HL-60 (cell line): ENCODE measurements at regions not wholly inside any gene's neighbourhood (a gene's known extent, or its start where the extent isn't known, plus 50 kb on each side); places are given as distances from the start of the nearest gene placed in this dataset.

Source experiments
- DNase-seq, 2 experiments: peaks; one replicate each; pipeline ENCODE4 v3.0.0-alpha.2; 2010 to 2020; ENCODE audit warnings: low read depth in 1 of 2, low spot score in 1 of 2
- H3K27ac ChIP-seq: fragments of 250-450 bp; sonication (Bioruptor Pico); replicated peaks from 2 replicates; pipeline ENCODE4 v1.5.1; 2020; ENCODE audit warnings: mild to moderate bottlenecking, moderate library complexity
- H3K27me3 ChIP-seq: fragments of 250-450 bp; sonication (Bioruptor Pico); 2 replicates; pipeline ENCODE4 v1.5.1; 2021; ENCODE audit warnings: mild to moderate bottlenecking, moderate library complexity; ENCODE audit not compliant: insufficient read depth, poor library complexity, severe bottlenecking
- H3K4me3 ChIP-seq: replicated peaks from 2 replicates; pipeline ENCODE4 v1.5.1; 2011; ENCODE audit warnings: mild to moderate bottlenecking, control low read depth, low read length; ENCODE audit not compliant: insufficient read depth
- GABPA ChIP-seq: IDR thresholded peaks from 2 replicates; pipeline ENCODE4 v1.6.1; 2012; ENCODE audit warnings: low read depth
- POLR2AphosphoS5 ChIP-seq: IDR thresholded peaks from 2 replicates; pipeline ENCODE4 v1.6.1; 2012; ENCODE audit warnings: low read depth
- SPI1 ChIP-seq: IDR thresholded peaks from 2 replicates; pipeline ENCODE4 v1.6.1; 2012; ENCODE audit warnings: low read depth, mild to moderate bottlenecking, borderline replicate concordance
- TF ChIP-seq, protein P1 (sequence below): IDR thresholded peaks from 2 replicates; pipeline ENCODE4 v1.6.1; 2012; ENCODE audit warnings: low read depth; ENCODE audit not compliant: insufficient replicate concordance
- TF ChIP-seq, protein P2 (sequence below): IDR thresholded peaks from one replicate; pipeline ENCODE4 v1.5.1; 2011; ENCODE audit warnings: low read length, control low read depth, inconsistent platforms; ENCODE audit not compliant: insufficient read depth

DNA sequence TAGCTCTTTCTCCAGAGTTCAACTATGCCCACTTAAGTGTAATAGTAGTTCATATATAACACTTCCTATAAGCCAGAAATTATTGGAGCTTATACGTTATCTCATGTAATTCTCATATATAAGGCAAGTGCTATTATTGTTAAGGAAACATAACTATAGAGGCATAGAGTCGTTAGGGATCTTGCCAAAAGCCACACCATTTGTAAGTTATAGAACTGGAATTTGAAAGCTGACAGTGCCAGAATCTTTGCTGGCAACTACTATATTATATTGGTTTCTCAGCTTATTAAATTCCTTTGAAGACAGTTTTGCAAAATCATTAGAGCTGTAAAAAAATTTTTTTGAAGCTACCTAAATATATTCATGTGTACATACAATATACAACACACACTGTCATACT is 51.0 kb upstream of the MBNL2 start:
- H3K27me3 ChIP-seq: peaks cover 9% of the 10 kb centered on the region
- H3K4me3 ChIP-seq: no peak overlapping the region
- TF ChIP-seq SPI1 (no peak), POLR2AphosphoS5 (no peak), GABPA (no peak)
- TF ChIP-seq, protein P1, sequence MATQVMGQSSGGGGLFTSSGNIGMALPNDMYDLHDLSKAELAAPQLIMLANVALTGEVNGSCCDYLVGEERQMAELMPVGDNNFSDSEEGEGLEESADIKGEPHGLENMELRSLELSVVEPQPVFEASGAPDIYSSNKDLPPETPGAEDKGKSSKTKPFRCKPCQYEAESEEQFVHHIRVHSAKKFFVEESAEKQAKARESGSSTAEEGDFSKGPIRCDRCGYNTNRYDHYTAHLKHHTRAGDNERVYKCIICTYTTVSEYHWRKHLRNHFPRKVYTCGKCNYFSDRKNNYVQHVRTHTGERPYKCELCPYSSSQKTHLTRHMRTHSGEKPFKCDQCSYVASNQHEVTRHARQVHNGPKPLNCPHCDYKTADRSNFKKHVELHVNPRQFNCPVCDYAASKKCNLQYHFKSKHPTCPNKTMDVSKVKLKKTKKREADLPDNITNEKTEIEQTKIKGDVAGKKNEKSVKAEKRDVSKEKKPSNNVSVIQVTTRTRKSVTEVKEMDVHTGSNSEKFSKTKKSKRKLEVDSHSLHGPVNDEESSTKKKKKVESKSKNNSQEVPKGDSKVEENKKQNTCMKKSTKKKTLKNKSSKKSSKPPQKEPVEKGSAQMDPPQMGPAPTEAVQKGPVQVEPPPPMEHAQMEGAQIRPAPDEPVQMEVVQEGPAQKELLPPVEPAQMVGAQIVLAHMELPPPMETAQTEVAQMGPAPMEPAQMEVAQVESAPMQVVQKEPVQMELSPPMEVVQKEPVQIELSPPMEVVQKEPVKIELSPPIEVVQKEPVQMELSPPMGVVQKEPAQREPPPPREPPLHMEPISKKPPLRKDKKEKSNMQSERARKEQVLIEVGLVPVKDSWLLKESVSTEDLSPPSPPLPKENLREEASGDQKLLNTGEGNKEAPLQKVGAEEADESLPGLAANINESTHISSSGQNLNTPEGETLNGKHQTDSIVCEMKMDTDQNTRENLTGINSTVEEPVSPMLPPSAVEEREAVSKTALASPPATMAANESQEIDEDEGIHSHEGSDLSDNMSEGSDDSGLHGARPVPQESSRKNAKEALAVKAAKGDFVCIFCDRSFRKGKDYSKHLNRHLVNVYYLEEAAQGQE: no peak
- TF ChIP-seq, protein P2, sequence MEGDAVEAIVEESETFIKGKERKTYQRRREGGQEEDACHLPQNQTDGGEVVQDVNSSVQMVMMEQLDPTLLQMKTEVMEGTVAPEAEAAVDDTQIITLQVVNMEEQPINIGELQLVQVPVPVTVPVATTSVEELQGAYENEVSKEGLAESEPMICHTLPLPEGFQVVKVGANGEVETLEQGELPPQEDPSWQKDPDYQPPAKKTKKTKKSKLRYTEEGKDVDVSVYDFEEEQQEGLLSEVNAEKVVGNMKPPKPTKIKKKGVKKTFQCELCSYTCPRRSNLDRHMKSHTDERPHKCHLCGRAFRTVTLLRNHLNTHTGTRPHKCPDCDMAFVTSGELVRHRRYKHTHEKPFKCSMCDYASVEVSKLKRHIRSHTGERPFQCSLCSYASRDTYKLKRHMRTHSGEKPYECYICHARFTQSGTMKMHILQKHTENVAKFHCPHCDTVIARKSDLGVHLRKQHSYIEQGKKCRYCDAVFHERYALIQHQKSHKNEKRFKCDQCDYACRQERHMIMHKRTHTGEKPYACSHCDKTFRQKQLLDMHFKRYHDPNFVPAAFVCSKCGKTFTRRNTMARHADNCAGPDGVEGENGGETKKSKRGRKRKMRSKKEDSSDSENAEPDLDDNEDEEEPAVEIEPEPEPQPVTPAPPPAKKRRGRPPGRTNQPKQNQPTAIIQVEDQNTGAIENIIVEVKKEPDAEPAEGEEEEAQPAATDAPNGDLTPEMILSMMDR: no peak
- DNase-seq: no peak
- no peak overlapping the region for H3K27ac ChIP-seq
